DND-41 (cell line): ENCODE measurements at regions not wholly inside any gene's neighbourhood (a gene's known extent, or its start where the extent isn't known, plus 50 kb on each side); places are given as distances from the start of the nearest gene placed in this dataset.

ENCODE experiments used
- CTCF ChIP-seq: IDR thresholded peaks from 2 replicates; pipeline ENCODE4 v1.5.1; 2012; ENCODE audit warnings: borderline replicate concordance, low read length, moderate library complexity, mild to moderate bottlenecking; ENCODE audit not compliant: poor library complexity, severe bottlenecking; ENCODE audit errors: extremely low read depth
- EZH2 ChIP-seq: IDR thresholded peaks from 3 replicates; pipeline ENCODE4 v1.6.1; 2012; ENCODE audit warnings: borderline replicate concordance, low read depth, mild to moderate bottlenecking, moderate library complexity, low read length, inconsistent platforms; ENCODE audit not compliant: severe bottlenecking

GRCh38 chr2:109711230-109712122 lies 82.6 kb upstream of the RGPD5 start:
- TF ChIP-seq CTCF (no peak), EZH2 (no peak)
